OCI-LY1 (cell line): ENCODE measurements at regions not wholly inside any gene's neighbourhood (a gene's known extent, or its start where the extent isn't known, plus 50 kb on each side); places are given as distances from the start of the nearest gene placed in this dataset.

Source experiments
- H2AFZ ChIP-seq: fragments of 200-600 bp; sonication (generic), shearing (Covaris generic); 2 replicates; pipeline ENCODE4 v1.6.0; 2014; ENCODE audit warnings: antibody characterized with exemption, mild to moderate bottlenecking, low read length
- H3F3A ChIP-seq: fragments of 200-600 bp; sonication (generic), shearing (Covaris generic); 2 replicates; pipeline ENCODE4 v1.6.0; 2014; ENCODE audit warnings: mild to moderate bottlenecking, antibody characterized with exemption, low read length, moderate library complexity; ENCODE audit not compliant: insufficient read depth
- H3K27ac ChIP-seq: fragments of 200-600 bp; sonication (generic); 2 replicates; pipeline ENCODE4 v1.5.1; 2014; ENCODE audit warnings: low read length, mixed run types, mild to moderate bottlenecking, low read depth; ENCODE audit not compliant: poor library complexity, severe bottlenecking
- H3K27me3 ChIP-seq: fragments of 200-600 bp; sonication (generic); 2 replicates; pipeline ENCODE4 v1.6.0; 2014; ENCODE audit warnings: antibody characterized with exemption, mild to moderate bottlenecking, low read length, moderate library complexity; ENCODE audit not compliant: insufficient read depth
- H3K36me3 ChIP-seq: fragments of 200-600 bp; sonication (generic); 2 replicates; pipeline ENCODE4 v1.6.1; 2014; ENCODE audit warnings: mild to moderate bottlenecking, antibody characterized with exemption, low read length, moderate library complexity, mixed read lengths; ENCODE audit not compliant: insufficient read depth
- H3K4me1 ChIP-seq: fragments of 200-600 bp; sonication (generic); 2 replicates; pipeline ENCODE4 v1.5.1; 2014; ENCODE audit warnings: mild to moderate bottlenecking, low read length, moderate library complexity; ENCODE audit not compliant: insufficient read depth, severe bottlenecking
- H3K4me2 ChIP-seq: fragments of 200-600 bp; sonication (generic), shearing (Covaris generic); 2 replicates; pipeline ENCODE4 v1.6.1; 2014; ENCODE audit warnings: low read length
- H3K4me3 ChIP-seq: fragments of 200-600 bp; sonication (generic); 2 replicates; pipeline ENCODE4 v1.5.1; 2014; ENCODE audit warnings: low read length, low read depth, mild to moderate bottlenecking, mixed read lengths; ENCODE audit not compliant: poor library complexity, severe bottlenecking
- H3K79me2 ChIP-seq: fragments of 200-600 bp; shearing (Covaris generic); 2 replicates; pipeline ENCODE4 v1.6.1; 2016; ENCODE audit warnings: mixed run types, low read length, mixed read lengths; ENCODE audit not compliant: insufficient read depth
- H3K9ac ChIP-seq: fragments of 200-600 bp; sonication (generic), shearing (Covaris generic); 2 replicates; pipeline ENCODE4 v1.6.1; 2014; ENCODE audit warnings: mild to moderate bottlenecking, low read length, mixed read lengths
- H3K9me2 ChIP-seq: fragments of 200-600 bp; sonication (generic), shearing (Covaris generic); 2 replicates; pipeline ENCODE4 v1.6.1; 2014; ENCODE audit warnings: low read depth, mild to moderate bottlenecking, low read length, mixed read lengths
- H3K9me3 ChIP-seq: fragments of 200-600 bp; shearing (Covaris generic); 2 replicates; pipeline ENCODE4 v1.6.1; 2014; ENCODE audit warnings: low read length, mixed read lengths
- H4K20me1 ChIP-seq: fragments of 200-600 bp; sonication (generic), shearing (Covaris generic); 2 replicates; pipeline ENCODE4 v1.6.0; 2016; ENCODE audit warnings: mild to moderate bottlenecking, low read length; ENCODE audit not compliant: insufficient read depth
- CTCF ChIP-seq: fragments of 200-600 bp; sonication (generic), shearing (Covaris generic); IDR thresholded peaks from 2 replicates; pipeline ENCODE4 v1.5.1; 2017; ENCODE audit warnings: mild to moderate bottlenecking, antibody characterized with exemption, low read length, moderate library complexity, mixed read lengths
- EZH2 ChIP-seq: fragments of 200-600 bp; sonication (generic), shearing (Covaris generic); IDR thresholded peaks from 2 replicates; pipeline ENCODE4 v1.8.0; 2017; ENCODE audit warnings: borderline replicate concordance, mixed run types, mild to moderate bottlenecking, antibody characterized with exemption, low read length, moderate library complexity, mixed read lengths

GRCh38 chr4:163582703-163583102 lies 88.2 kb downstream of the TMA16 start:
- Histone ChIP-seq H3K9ac (no peak overlapping the region), H3K9me3 (no peaks in the 10 kb centered on the region), H4K20me1 (no peaks in the 10 kb centered on the region), H2AFZ (0 out of 2 replicates have a peak overlapping the region, but pooled peaks have one; percentile 42), H3K36me3 (no peaks in the 10 kb centered on the region), H3K4me3 (no peak overlapping the region), H3F3A (no peaks in the 10 kb centered on the region), H3K9me2 (no peaks in the 10 kb centered on the region), H3K79me2 (no peaks in the 10 kb centered on the region), H3K4me2 (no peak overlapping the region), H3K27ac (no peak overlapping the region), H3K4me1 (peaks cover under 1% of the 10 kb centered on the region), H3K27me3 (no peaks in the 10 kb centered on the region)
- no peak for TF ChIP-seq CTCF
- no peak for TF ChIP-seq EZH2

- no peaks in the 10 kb centered on the region for H3K9me2 ChIP-seq
- no peak overlapping the region for H3K9ac ChIP-seq
- H3F3A ChIP-seq = no peaks in the 10 kb centered on the region
- 0 out of 2 replicates have a peak, but pooled peaks cover 4% of the 10 kb centered on the region for H3K9me3 ChIP-seq
- 0 out of 2 replicates have a peak overlapping the region, but pooled peaks have one; percentile 26 for H2AFZ ChIP-seq
- TF ChIP-seq CTCF = peak; percentile 59
- TF ChIP-seq EZH2 = no peak
- no peaks in the 10 kb centered on the region for H3K79me2 ChIP-seq
- no peaks in the 10 kb centered on the region for H4K20me1 ChIP-seq
- no peaks in the 10 kb centered on the region for H3K27me3 ChIP-seq
- peak overlapping the region; percentile 50 for H3K27ac ChIP-seq
- no peaks in the 10 kb centered on the region for H3K36me3 ChIP-seq
- H3K4me3 ChIP-seq = no peak overlapping the region
- no peak overlapping the region for H3K4me2 ChIP-seq
- H3K4me1 ChIP-seq = peaks cover 53% of the 10 kb centered on the region
Measured at GRCh38 chr4:163587867-163588266, 93.4 kb downstream of the TMA16 start.

GRCh38 chr4:163588532-163588931 lies 94.0 kb downstream of the TMA16 start:
- Histone ChIP-seq H3F3A (no peaks in the 10 kb centered on the region), H3K4me1 (peaks cover 56% of the 10 kb centered on the region), H3K4me3 (no peak overlapping the region), H3K9me2 (no peaks in the 10 kb centered on the region), H3K4me2 (no peak overlapping the region), H3K79me2 (no peaks in the 10 kb centered on the region), H3K36me3 (no peaks in the 10 kb centered on the region), H2AFZ (peak overlapping the region; percentile 92; the same call in 1 of the 2 replicates), H4K20me1 (no peaks in the 10 kb centered on the region), H3K9ac (no peak overlapping the region), H3K27me3 (no peaks in the 10 kb centered on the region), H3K9me3 (0 out of 2 replicates have a peak, but pooled peaks cover 4% of the 10 kb centered on the region), H3K27ac (peak overlapping the region; percentile 50)
- TF ChIP-seq CTCF (no peak), EZH2 (no peak)
